ENCODE measurements at regions not wholly inside any gene's neighbourhood (a gene's known extent, or its start where the extent isn't known, plus 50 kb on each side); places are given as distances from the start of the nearest gene placed in this dataset.
"Not testable (repeated sequence)": the region's sequence is repeated elsewhere in the genome, so short reads cannot be mapped to it uniquely, and the experiment has no call there.

DNA sequence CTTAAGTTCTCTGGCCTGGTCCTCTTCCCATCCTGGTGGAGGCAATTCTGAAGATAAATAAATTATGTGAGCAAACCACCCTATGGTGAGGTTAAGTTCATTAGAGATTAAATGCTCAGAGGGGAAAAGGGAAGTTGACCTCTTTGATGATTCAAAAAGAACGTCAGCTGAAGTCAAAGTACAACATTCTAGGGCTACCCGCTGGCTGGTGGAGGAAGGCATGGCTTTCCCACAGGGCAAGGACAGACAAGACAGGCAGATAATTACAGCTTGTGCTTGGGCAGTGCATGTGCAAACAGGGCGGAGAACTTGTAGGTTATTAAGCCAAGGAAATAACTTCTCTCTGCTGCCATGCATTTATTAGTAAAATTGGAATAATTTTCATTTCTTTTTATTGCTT lies 91.0 kb upstream of the SLC24A3 start:
- H3K9me3 ChIP-seq (ENCODE audit: control insufficient read depth in 5 of 5, low read length in 5 of 5) = no peaks in the 10 kb centered on the region
- no peak overlapping the region for H3K4me3 ChIP-seq (ENCODE audit: low read depth in 1 of 5, low read length in 5 of 5)
- H3K36me3 ChIP-seq (ENCODE audit: control insufficient read depth in 5 of 5, insufficient read depth in 5 of 5, low read length in 5 of 5) = no peaks in the 10 kb centered on the region
- peaks cover 0 to 2% (median 0%) of the 10 kb centered on the region in 5 donors for H3K4me1 ChIP-seq (ENCODE audit: control insufficient read depth in 5 of 5, insufficient read depth in 5 of 5, low read length in 5 of 5)
- H3K27ac ChIP-seq (ENCODE audit: low read depth, low read length) = no peak overlapping the region
- H3K27me3 ChIP-seq (ENCODE audit: control insufficient read depth in 5 of 5, insufficient read depth in 4 of 5, low read length in 5 of 5) = no peaks in the 10 kb centered on the region
- H3K9ac ChIP-seq (ENCODE audit: low read length in 5 of 5) = no peak overlapping the region

DNA sequence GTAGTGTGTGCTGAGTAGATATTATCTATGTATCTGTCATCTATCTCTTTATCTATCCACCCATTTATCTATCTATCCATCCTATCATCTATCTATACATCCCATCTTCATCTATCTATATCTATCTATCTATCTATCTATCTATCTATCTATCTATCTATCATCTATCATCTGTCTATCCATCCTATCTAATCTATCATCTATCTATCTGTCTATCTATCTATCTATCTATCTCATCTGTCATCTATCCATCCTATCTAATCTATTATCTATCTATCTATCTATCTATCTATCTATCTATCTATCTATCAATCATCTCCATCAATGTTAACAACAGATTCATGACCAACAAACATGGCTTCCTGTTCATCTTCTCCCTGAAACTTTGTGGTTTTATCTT lies 90.5 kb upstream of the SLC24A3 start:
- Histone ChIP-seq H3K4me1 (ENCODE audit: control insufficient read depth in 5 of 5, insufficient read depth in 5 of 5, low read length in 5 of 5) (peaks cover 0 to 2% (median 0%) of the 10 kb centered on the region in 5 donors), H3K9ac (ENCODE audit: low read length in 5 of 5) (no peak overlapping the region), H3K4me3 (ENCODE audit: low read depth in 1 of 5, low read length in 5 of 5) (no peak overlapping the region), H3K27ac (ENCODE audit: low read depth, low read length) (no peak overlapping the region), H3K36me3 (ENCODE audit: control insufficient read depth in 5 of 5, insufficient read depth in 5 of 5, low read length in 5 of 5) (no peaks in the 10 kb centered on the region), H3K27me3 (ENCODE audit: control insufficient read depth in 5 of 5, insufficient read depth in 4 of 5, low read length in 5 of 5) (no peaks in the 10 kb centered on the region), H3K9me3 (ENCODE audit: control insufficient read depth in 5 of 5, low read length in 5 of 5) (no peaks in the 10 kb centered on the region)

DNA sequence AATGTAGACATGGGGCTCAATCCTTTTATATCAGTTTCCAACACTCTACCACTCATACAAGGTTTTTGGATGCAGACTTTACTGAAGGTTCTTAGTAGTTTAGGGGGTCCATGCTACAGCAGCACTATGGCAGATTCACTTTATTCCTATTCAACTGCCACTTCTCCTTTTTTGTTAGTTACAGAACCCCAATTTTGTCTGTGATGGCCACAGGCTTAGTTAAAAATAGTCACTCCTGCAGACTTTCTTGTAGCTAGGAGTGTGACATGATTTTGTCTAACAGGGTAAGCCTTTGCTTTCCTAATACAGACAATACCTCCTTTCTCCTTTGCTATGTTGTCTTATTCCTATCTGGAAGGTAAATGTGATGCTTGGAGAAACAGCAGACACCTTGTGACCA lies 90.0 kb upstream of the SLC24A3 start:
- H3K27ac ChIP-seq (ENCODE audit: low read depth, low read length) = no peak overlapping the region
- no peaks in the 10 kb centered on the region for H3K36me3 ChIP-seq (ENCODE audit: control insufficient read depth in 5 of 5, insufficient read depth in 5 of 5, low read length in 5 of 5)
- H3K4me3 ChIP-seq (ENCODE audit: low read depth in 1 of 5, low read length in 5 of 5) = no peak overlapping the region
- no peaks in the 10 kb centered on the region for H3K9me3 ChIP-seq (ENCODE audit: control insufficient read depth in 5 of 5, low read length in 5 of 5)
- no peak overlapping the region for H3K9ac ChIP-seq (ENCODE audit: low read length in 5 of 5)
- peaks cover 0 to 2% (median 0%) of the 10 kb centered on the region in 5 donors for H3K4me1 ChIP-seq (ENCODE audit: control insufficient read depth in 5 of 5, insufficient read depth in 5 of 5, low read length in 5 of 5)
- no peaks in the 10 kb centered on the region for H3K27me3 ChIP-seq (ENCODE audit: control insufficient read depth in 5 of 5, insufficient read depth in 4 of 5, low read length in 5 of 5)

DNA sequence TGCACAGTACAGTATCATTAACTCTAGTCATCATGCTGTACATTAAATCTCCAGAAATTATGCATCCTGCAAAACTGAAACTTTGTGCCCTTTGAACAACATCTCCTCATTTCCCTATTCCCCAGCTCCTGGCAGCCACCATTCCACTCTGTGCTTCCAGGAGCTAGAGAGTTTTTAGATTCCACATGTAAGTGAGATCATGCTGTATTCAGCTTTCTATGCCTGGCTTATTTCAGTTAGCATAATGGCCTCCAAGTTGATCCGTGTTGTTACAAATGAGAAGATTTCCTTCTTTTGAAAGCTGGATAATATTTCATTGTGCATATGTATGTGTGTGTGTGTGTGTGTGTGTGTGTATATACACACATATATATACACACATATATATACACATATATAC lies 86.9 kb upstream of the SLC24A3 start:
- Histone ChIP-seq H3K27ac (ENCODE audit: low read depth, low read length) (no peak overlapping the region), H3K27me3 (ENCODE audit: control insufficient read depth in 5 of 5, insufficient read depth in 4 of 5, low read length in 5 of 5) (no peaks in the 10 kb centered on the region), H3K9me3 (ENCODE audit: control insufficient read depth in 5 of 5, low read length in 5 of 5) (no peaks in the 10 kb centered on the region), H3K9ac (ENCODE audit: low read length in 5 of 5) (no peak overlapping the region), H3K4me3 (ENCODE audit: low read depth in 1 of 5, low read length in 5 of 5) (no peak overlapping the region), H3K36me3 (ENCODE audit: control insufficient read depth in 5 of 5, insufficient read depth in 5 of 5, low read length in 5 of 5) (no peaks in the 10 kb centered on the region), H3K4me1 (ENCODE audit: control insufficient read depth in 5 of 5, insufficient read depth in 5 of 5, low read length in 5 of 5) (peaks cover 0 to 8% (median 5%) of the 10 kb centered on the region in 5 donors)

DNA sequence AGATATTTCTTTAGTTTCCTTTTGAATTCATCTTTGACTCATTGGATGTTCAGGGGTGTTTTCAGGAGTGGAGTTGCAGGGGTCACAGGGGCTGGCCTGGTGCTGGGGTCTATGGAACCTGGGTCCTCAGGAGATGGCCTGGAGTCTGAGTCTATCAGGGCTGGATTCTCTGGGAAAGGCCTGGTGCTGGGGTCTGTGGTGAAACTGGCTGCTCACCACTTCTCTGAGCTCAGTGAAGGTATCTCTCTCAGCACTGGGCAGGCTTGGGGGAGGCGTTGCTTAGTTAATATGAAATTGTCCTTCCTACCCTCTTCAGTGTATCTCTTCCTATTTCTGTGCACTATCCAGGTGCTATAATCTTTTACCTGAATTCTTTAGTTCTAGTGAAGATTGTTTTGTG lies 83.1 kb upstream of the SLC24A3 start:
- no peaks in the 10 kb centered on the region for H3K36me3 ChIP-seq (ENCODE audit: control insufficient read depth in 5 of 5, insufficient read depth in 5 of 5, low read length in 5 of 5)
- no peaks in the 10 kb centered on the region for H3K27me3 ChIP-seq (ENCODE audit: control insufficient read depth in 5 of 5, insufficient read depth in 4 of 5, low read length in 5 of 5)
- H3K4me3 ChIP-seq (ENCODE audit: low read depth in 1 of 5, low read length in 5 of 5) = no peak overlapping the region
- no peak overlapping the region for H3K27ac ChIP-seq (ENCODE audit: low read depth, low read length)
- peaks cover 0 to 3% (median 0%) of the 10 kb centered on the region in 5 donors for H3K9me3 ChIP-seq (ENCODE audit: control insufficient read depth in 5 of 5, low read length in 5 of 5)
- H3K9ac ChIP-seq (ENCODE audit: low read length in 5 of 5) = no peak overlapping the region
- H3K4me1 ChIP-seq (ENCODE audit: control insufficient read depth in 5 of 5, insufficient read depth in 5 of 5, low read length in 5 of 5) = peaks cover 0 to 39% (median 27%) of the 10 kb centered on the region in 5 donors

DNA sequence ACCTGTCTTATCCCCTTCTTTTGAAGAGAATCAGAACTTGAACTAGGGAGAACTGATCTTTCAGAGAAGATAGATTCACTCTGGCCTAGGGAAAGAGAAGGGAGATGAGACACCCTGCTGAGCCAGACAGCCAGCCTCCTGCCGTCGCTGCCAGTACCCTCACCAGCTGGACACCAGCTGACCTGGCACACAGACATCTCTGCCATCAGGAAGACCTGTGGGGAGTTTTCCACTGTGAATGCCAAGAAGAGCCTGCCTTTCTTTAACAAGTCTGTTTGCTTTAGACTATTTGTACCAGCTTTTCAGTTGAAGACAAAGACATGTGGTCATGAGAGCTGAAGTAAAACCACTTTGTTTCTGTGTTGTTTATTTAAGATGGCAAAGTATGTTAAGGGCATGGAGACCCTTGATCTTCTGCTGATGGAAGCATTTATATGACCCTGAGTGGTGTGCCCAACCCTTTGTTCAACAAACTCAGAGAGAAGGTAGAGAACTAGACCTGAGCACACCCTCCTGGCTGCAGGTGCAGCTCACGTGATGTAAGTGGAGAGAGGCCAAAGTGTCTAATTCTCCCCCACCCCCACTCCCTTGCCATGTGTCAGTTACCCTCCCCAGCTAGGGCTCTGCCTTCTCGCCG lies 82.3 kb upstream of the SLC24A3 start:
- H3K9ac ChIP-seq (ENCODE audit: low read length in 5 of 5) = no peak overlapping the region
- H3K27ac ChIP-seq (ENCODE audit: low read depth, low read length) = no peak overlapping the region

DNA sequence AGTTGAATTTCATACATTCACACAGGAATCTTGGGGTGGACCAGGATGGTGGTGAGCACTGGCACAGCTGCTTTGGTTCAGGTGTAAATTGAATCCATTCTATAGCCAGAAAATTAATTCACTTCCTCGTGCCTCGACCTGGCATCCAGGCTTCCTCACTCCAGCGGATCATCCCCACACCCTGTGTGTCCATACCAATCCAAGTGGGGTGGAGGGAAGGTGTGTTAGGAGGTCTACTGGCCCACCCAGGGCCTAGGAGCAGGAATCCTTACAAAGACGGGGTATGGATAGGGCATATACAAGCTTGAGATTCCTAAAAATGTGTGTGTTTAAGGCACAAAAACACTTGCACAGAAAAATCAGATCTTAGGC lies 81.8 kb upstream of the SLC24A3 start:
- H3K4me3 ChIP-seq (ENCODE audit: low read depth in 1 of 5, low read length in 5 of 5) = no peak overlapping the region

More for the DNA sequence above, 82.3 kb upstream of the SLC24A3 start:
- no peaks in the 10 kb centered on the region for H3K36me3 ChIP-seq (ENCODE audit: control insufficient read depth in 5 of 5, insufficient read depth in 5 of 5, low read length in 5 of 5)
- H3K4me3 ChIP-seq (ENCODE audit: low read depth in 1 of 5, low read length in 5 of 5) = no peak overlapping the region
- H3K9me3 ChIP-seq (ENCODE audit: control insufficient read depth in 5 of 5, low read length in 5 of 5) = peaks cover 0 to 7% (median 2%) of the 10 kb centered on the region in 5 donors
- H3K27me3 ChIP-seq (ENCODE audit: control insufficient read depth in 5 of 5, insufficient read depth in 4 of 5, low read length in 5 of 5) = no peaks in the 10 kb centered on the region
- peaks cover 0 to 39% (median 27%) of the 10 kb centered on the region in 5 donors for H3K4me1 ChIP-seq (ENCODE audit: control insufficient read depth in 5 of 5, insufficient read depth in 5 of 5, low read length in 5 of 5)

DNA sequence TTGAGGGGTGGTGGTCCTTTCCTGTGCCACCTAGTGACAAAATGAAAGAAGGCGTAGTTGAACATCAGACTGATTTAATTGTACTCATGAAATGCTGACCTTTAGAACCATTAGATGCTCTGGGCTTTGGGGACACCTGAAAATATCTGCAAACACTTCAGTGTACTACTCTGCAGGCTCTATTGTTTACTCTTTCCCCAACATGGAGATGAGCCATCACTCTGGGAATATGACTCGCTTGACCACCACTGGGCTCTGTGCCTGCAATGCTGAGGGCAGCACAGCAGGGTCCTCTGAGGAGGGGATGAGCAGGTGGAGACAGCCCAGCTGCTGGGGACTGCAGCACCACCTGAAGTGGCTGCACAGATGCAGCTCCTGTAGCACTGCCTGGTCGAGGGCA lies 74.8 kb upstream of the SLC24A3 start:
- Histone ChIP-seq H3K27ac (ENCODE audit: low read depth, low read length) (no peak overlapping the region), H3K27me3 (ENCODE audit: control insufficient read depth in 5 of 5, insufficient read depth in 4 of 5, low read length in 5 of 5) (no peaks in the 10 kb centered on the region), H3K9me3 (ENCODE audit: control insufficient read depth in 5 of 5, low read length in 5 of 5) (peaks cover 0 to 14% (median 10%) of the 10 kb centered on the region in 5 donors), H3K9ac (ENCODE audit: low read length in 5 of 5) (no peak overlapping the region), H3K4me3 (ENCODE audit: low read depth in 1 of 5, low read length in 5 of 5) (no peak overlapping the region), H3K36me3 (ENCODE audit: control insufficient read depth in 5 of 5, insufficient read depth in 5 of 5, low read length in 5 of 5) (no peaks in the 10 kb centered on the region), H3K4me1 (ENCODE audit: control insufficient read depth in 5 of 5, insufficient read depth in 5 of 5, low read length in 5 of 5) (peaks cover 0 to 11% (median 9%) of the 10 kb centered on the region in 5 donors)

More for the DNA sequence above, 81.8 kb upstream of the SLC24A3 start:
- Histone ChIP-seq H3K27me3 (ENCODE audit: control insufficient read depth in 5 of 5, insufficient read depth in 4 of 5, low read length in 5 of 5) (no peaks in the 10 kb centered on the region), H3K9me3 (ENCODE audit: control insufficient read depth in 5 of 5, low read length in 5 of 5) (peaks cover 0 to 11% (median 5%) of the 10 kb centered on the region in 5 donors), H3K36me3 (ENCODE audit: control insufficient read depth in 5 of 5, insufficient read depth in 5 of 5, low read length in 5 of 5) (no peaks in the 10 kb centered on the region), H3K4me1 (ENCODE audit: control insufficient read depth in 5 of 5, insufficient read depth in 5 of 5, low read length in 5 of 5) (peaks cover 0 to 39% (median 27%) of the 10 kb centered on the region in 5 donors), H3K27ac (ENCODE audit: low read depth, low read length) (no peak overlapping the region), H3K9ac (ENCODE audit: low read length in 5 of 5) (no peak overlapping the region)

DNA sequence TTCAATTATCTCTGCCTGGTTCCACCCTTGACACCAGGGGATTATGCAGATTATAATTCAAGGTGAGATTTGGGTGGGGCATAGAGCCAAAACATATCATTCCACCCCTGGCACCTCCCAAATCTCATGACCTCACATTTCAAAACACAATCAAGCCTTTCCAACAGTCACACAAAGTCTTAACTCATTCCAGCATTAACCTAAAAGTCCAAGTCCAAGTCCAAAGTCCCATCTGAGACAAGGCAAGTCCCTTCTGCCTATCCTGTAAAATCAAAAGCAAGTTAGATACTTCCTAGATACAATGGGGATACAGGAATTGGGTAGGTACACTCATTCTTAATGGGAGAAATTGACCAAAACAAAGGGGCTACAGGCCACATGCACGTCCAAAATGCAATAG lies 73.7 kb upstream of the SLC24A3 start:
- H3K4me1 ChIP-seq (ENCODE audit: control insufficient read depth in 5 of 5, insufficient read depth in 5 of 5, low read length in 5 of 5) = peaks cover 0 to under 1% (median 0%) of the 10 kb centered on the region in 5 donors
- peaks cover 0 to 11% (median 10%) of the 10 kb centered on the region in 5 donors for H3K9me3 ChIP-seq (ENCODE audit: control insufficient read depth in 5 of 5, low read length in 5 of 5)
- no peak overlapping the region for H3K9ac ChIP-seq (ENCODE audit: low read length in 5 of 5)
- no peaks in the 10 kb centered on the region for H3K36me3 ChIP-seq (ENCODE audit: control insufficient read depth in 5 of 5, insufficient read depth in 5 of 5, low read length in 5 of 5)
- no peak overlapping the region for H3K27ac ChIP-seq (ENCODE audit: low read depth, low read length)
- no peaks in the 10 kb centered on the region for H3K27me3 ChIP-seq (ENCODE audit: control insufficient read depth in 5 of 5, insufficient read depth in 4 of 5, low read length in 5 of 5)
- no peak overlapping the region for H3K4me3 ChIP-seq (ENCODE audit: low read depth in 1 of 5, low read length in 5 of 5)

DNA sequence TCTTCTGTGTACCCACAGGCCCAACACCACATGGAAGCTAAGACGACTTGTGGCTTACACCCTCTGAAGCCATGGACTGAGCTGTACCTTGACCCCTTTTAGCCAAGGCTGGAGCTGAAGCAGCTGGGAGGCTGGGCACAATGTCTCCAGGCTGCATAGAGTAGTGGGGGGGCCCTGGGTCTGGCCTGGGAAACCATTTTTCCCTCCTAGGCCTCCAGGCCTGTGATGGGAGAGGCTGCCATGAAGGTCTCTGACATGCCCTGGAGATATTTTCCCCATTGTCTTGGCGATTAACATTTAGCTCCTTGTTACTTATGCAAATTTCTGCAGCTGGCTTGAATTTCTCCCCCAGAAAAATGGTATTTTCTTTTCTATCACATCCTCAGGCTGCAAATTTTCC lies 72.9 kb upstream of the SLC24A3 start:
- H3K4me1 ChIP-seq (ENCODE audit: control insufficient read depth in 5 of 5, insufficient read depth in 5 of 5, low read length in 5 of 5); H3K27ac ChIP-seq (ENCODE audit: low read depth, low read length); H3K27me3 ChIP-seq (ENCODE audit: control insufficient read depth in 5 of 5, insufficient read depth in 4 of 5, low read length in 5 of 5); H3K4me3 ChIP-seq (ENCODE audit: low read depth in 1 of 5, low read length in 5 of 5); H3K9ac ChIP-seq (ENCODE audit: low read length in 5 of 5); H3K36me3 ChIP-seq (ENCODE audit: control insufficient read depth in 5 of 5, insufficient read depth in 5 of 5, low read length in 5 of 5): not testable (repeated sequence)
- H3K9me3 ChIP-seq (ENCODE audit: control insufficient read depth in 5 of 5, low read length in 5 of 5) = peaks cover 0 to 11% (median 9%) of the 10 kb centered on the region in 5 donors
